ENCODE measurements at regions not wholly inside any gene's neighbourhood (a gene's known extent, or its start where the extent isn't known, plus 50 kb on each side); places are given as distances from the start of the nearest gene placed in this dataset.

DNA sequence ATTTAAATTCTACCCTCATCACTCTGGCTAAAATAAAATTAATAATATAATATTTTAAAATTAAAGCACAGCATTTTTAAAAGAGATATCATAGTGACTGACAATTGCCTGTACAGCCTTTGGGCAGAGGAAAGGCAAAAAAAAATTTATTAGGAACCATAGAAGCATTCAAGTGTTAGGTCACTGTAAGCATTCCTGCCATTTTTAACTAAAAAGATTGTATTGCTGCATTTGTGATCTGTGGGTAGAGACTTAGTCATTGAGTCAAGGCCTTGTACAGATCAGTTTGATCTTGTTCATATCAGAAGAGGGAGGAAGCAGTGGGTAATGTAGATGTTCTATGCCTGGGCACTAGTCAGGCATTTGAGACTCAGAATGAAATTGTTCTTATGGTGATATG is 109.9 kb downstream of the LYPLAL1 start:
- Histone ChIP-seq H2BK20ac (ENCODE audit: low read length) (no peak overlapping the region), H4K8ac (ENCODE audit: extremely low read depth, insufficient read depth, low read length) (no peak overlapping the region), H3K27me3 (replicated peaks in 1 of 4; ENCODE audit: control insufficient read depth in 3 of 4, extremely low read depth in 1 of 4, insufficient read depth in 3 of 4, low read length in 3 of 4) (peaks cover 0 to 1% (median 0%) of the 10 kb centered on the region in 4 experiments; a peak in 1 of 7 replicates), H3K4me3 (ENCODE audit: extremely low read depth in 1 of 4, insufficient read depth in 2 of 4, low read depth in 3 of 4, low read length in 4 of 4) (no peak overlapping the region), H2BK12ac (ENCODE audit: low read depth, low read length) (no peak overlapping the region), H2AK5ac (ENCODE audit: low read depth, low read length) (no peak overlapping the region), H3K56ac (replicated peaks; ENCODE audit: insufficient read length, low read depth, low read length) (no peak overlapping the region), H3K9me3 (ENCODE audit: insufficient read depth in 2 of 2, low read depth in 1 of 2, low read length in 1 of 2) (no peaks in the 10 kb centered on the region), H3K4me1 (replicated peaks in 1 of 4; ENCODE audit: control insufficient read depth in 3 of 4, insufficient read depth in 4 of 4, low read length in 3 of 4) (no peaks in the 10 kb centered on the region), H3K36me3 (ENCODE audit: control insufficient read depth in 2 of 4, insufficient read depth in 4 of 4, low read length in 3 of 4) (no peaks in the 10 kb centered on the region), H2BK5ac (ENCODE audit: low read depth, low read length) (no peak overlapping the region), H3K4me2 (ENCODE audit: insufficient read depth in 1 of 2, low read depth in 2 of 2, low read length in 2 of 2) (no peak overlapping the region), H3K4ac (replicated peaks; ENCODE audit: insufficient read length, low read depth, low read length) (no peak overlapping the region), H3K27ac (ENCODE audit: low read depth, low read length) (no peak overlapping the region), H3K23ac (ENCODE audit: insufficient read length) (no peak overlapping the region), H3K14ac (ENCODE audit: insufficient read length) (no peak overlapping the region), H3K23me2 (ENCODE audit: low read depth, low read length) (no peaks in the 10 kb centered on the region), H3K18ac (ENCODE audit: extremely low read depth, low read length) (no peak overlapping the region), H2BK120ac (replicated peaks; ENCODE audit: low read depth, low read length) (no peak overlapping the region), H4K20me1 (replicated peaks in 1 of 2; ENCODE audit: control insufficient read depth in 1 of 2, insufficient read depth in 2 of 2, low read length in 2 of 2) (no peaks in the 10 kb centered on the region), H2BK15ac (ENCODE audit: low read length) (no peak overlapping the region), H3K79me2 (ENCODE audit: control insufficient read depth in 1 of 2, insufficient read depth in 2 of 2, low read length in 2 of 2) (no peaks in the 10 kb centered on the region), H4K91ac (replicated peaks; ENCODE audit: insufficient read length, low read length) (no peak overlapping the region), H3K9ac (replicated peaks in 1 of 4; ENCODE audit: extremely low read depth in 1 of 4, low read depth in 3 of 4, low read length in 3 of 4) (no peak overlapping the region), H3K79me1 (ENCODE audit: low read depth, low read length) (no peaks in the 10 kb centered on the region), H4K5ac (ENCODE audit: insufficient read length, low read depth, low read length) (no peak overlapping the region), H2AFZ (ENCODE audit: low read length) (no peak overlapping the region)
- FAIRE-seq, result no peak
- TF ChIP-seq SP2 (IDR thresholded peaks at IDR 0.05; ENCODE audit: low read length) (no peak), NANOG (IDR thresholded peaks at IDR 0.05; ENCODE audit: insufficient read depth, low read depth, low read length, poor library complexity, severe bottlenecking) (no peak), JUN (IDR thresholded peaks at IDR 0.05; ENCODE audit: low read depth, low read length) (no peak)
- ChIA-PET CTCF (ENCODE audit: partially characterized antibody) (interaction anchor here (1.6 kb wide), 1 partner anchor 11 kb away, joined by 3 read pairs; no protein-coding TSS in a partner anchor), POLR2A (ENCODE audit: partially characterized antibody) (no interaction called here)
- DNase-seq (ENCODE audit: low read depth in 1 of 2, low spot score in 2 of 2), result no peak
